ENCODE measurements at regions not wholly inside any gene's neighbourhood (a gene's known extent, or its start where the extent isn't known, plus 50 kb on each side); places are given as distances from the start of the nearest gene placed in this dataset.

GRCh38 chr3:168828943-168829342 is 733.2 kb upstream of the GOLIM4 start:
- Histone ChIP-seq H3K4me1 (ENCODE audit: control insufficient read depth, insufficient read depth, low read length) (peaks cover 5% of the 10 kb centered on the region), H3K9me3 (ENCODE audit: control insufficient read depth, low read length) (peaks cover 5% of the 10 kb centered on the region), H3K27me3 (ENCODE audit: control insufficient read depth, insufficient read depth, low read length, poor library complexity, severe bottlenecking) (no peaks in the 10 kb centered on the region), H3K4me3 (ENCODE audit: low read length) (no peak overlapping the region), H3K9ac (ENCODE audit: extremely low read depth, low read length, poor library complexity, severe bottlenecking) (no peak overlapping the region), H3K27ac (ENCODE audit: low read depth, low read length) (peak overlapping the region; percentile 56), H3K36me3 (ENCODE audit: control insufficient read depth, insufficient read depth, low read length) (no peaks in the 10 kb centered on the region)
- peak; percentile 81 for DNase-seq
- 42 to 45% methylated on average over 4 to 5 of the region's 5 CpGs for WGBS, 2 experiments (ENCODE audit: insufficient coverage in 1 of 2, insufficient read length in 1 of 2)
- Mint-ChIP-seq H3K36me3 (ENCODE audit: low read depth) (peaks cover 7% of the 10 kb centered on the region), H3K27ac (peak overlapping the region; percentile 27), H3K27me3 (ENCODE audit: insufficient read depth) (no peaks in the 10 kb centered on the region), H3K4me3 (no peak overlapping the region), H3K4me1 (peaks cover 20% of the 10 kb centered on the region), H3K9me3 (peaks cover 9% of the 10 kb centered on the region)
- TF ChIP-seq CTCF (conservative IDR thresholded peaks at IDR 0.05), result no peak

- H3K9me3 ChIP-seq (ENCODE audit: control insufficient read depth, low read length), result peaks cover under 1% of the 10 kb centered on the region
- Mint-ChIP-seq H3K9me3 (peaks cover 4% of the 10 kb centered on the region), H3K27ac (no peak overlapping the region), H3K27me3 (ENCODE audit: insufficient read depth) (no peaks in the 10 kb centered on the region), H3K4me1 (peaks cover 20% of the 10 kb centered on the region), H3K36me3 (ENCODE audit: low read depth) (peaks cover 3% of the 10 kb centered on the region), H3K4me3 (no peak overlapping the region)
- H3K27me3 ChIP-seq (ENCODE audit: control insufficient read depth, insufficient read depth, low read length, poor library complexity, severe bottlenecking), result no peaks in the 10 kb centered on the region
- H3K27ac ChIP-seq (ENCODE audit: low read depth, low read length), result peak overlapping the region; percentile 56
- no peaks in the 10 kb centered on the region for H3K36me3 ChIP-seq (ENCODE audit: control insufficient read depth, insufficient read depth, low read length)
- H3K4me1 ChIP-seq (ENCODE audit: control insufficient read depth, insufficient read depth, low read length), result peaks cover 5% of the 10 kb centered on the region
- WGBS, 2 experiments (ENCODE audit: insufficient coverage in 1 of 2, insufficient read length in 1 of 2), result 14% methylated on average over 1 of the region's 1 CpG; no CpG with 5 or more reads in 1 of the 2 experiments
- H3K4me3 ChIP-seq (ENCODE audit: low read length), result no peak overlapping the region
- TF ChIP-seq CTCF (conservative IDR thresholded peaks at IDR 0.05), result no peak
- no peak overlapping the region for H3K9ac ChIP-seq (ENCODE audit: extremely low read depth, low read length, poor library complexity, severe bottlenecking)
- no peak for DNase-seq
Measured at GRCh38 chr3:168828536-168828935, 732.8 kb upstream of the GOLIM4 start.

- no peak overlapping the region for H3K9ac ChIP-seq (ENCODE audit: extremely low read depth, low read length, poor library complexity, severe bottlenecking)
- no peaks in the 10 kb centered on the region for H3K36me3 ChIP-seq (ENCODE audit: control insufficient read depth, insufficient read depth, low read length)
- peaks cover 22% of the 10 kb centered on the region for H3K4me1 Mint-ChIP-seq
- H3K27ac Mint-ChIP-seq, result no peak overlapping the region
- DNase-seq, result no peak
- H3K9me3 Mint-ChIP-seq, result no peaks in the 10 kb centered on the region
- 68 to 89% methylated on average over 2 to 4 of the region's 4 CpGs for WGBS, 2 experiments (ENCODE audit: insufficient coverage in 1 of 2, insufficient read length in 1 of 2)
- no peak for TF ChIP-seq CTCF (conservative IDR thresholded peaks at IDR 0.05)
- no peaks in the 10 kb centered on the region for H3K36me3 Mint-ChIP-seq (ENCODE audit: low read depth)
- H3K4me1 ChIP-seq (ENCODE audit: control insufficient read depth, insufficient read depth, low read length), result peaks cover 5% of the 10 kb centered on the region
- no peak overlapping the region for H3K4me3 Mint-ChIP-seq
- H3K9me3 ChIP-seq (ENCODE audit: control insufficient read depth, low read length), result no peaks in the 10 kb centered on the region
- peak overlapping the region; percentile 56 for H3K27ac ChIP-seq (ENCODE audit: low read depth, low read length)
- no peak overlapping the region for H3K4me3 ChIP-seq (ENCODE audit: low read length)
- no peaks in the 10 kb centered on the region for H3K27me3 Mint-ChIP-seq (ENCODE audit: insufficient read depth)
- no peaks in the 10 kb centered on the region for H3K27me3 ChIP-seq (ENCODE audit: control insufficient read depth, insufficient read depth, low read length, poor library complexity, severe bottlenecking)
Measured at GRCh38 chr3:168828014-168828413, 732.3 kb upstream of the GOLIM4 start.

All from endodermal cell (in vitro differentiated cells).